ENCODE measurements at regions not wholly inside any gene's neighbourhood (a gene's known extent, or its start where the extent isn't known, plus 50 kb on each side); places are given as distances from the start of the nearest gene placed in this dataset.
A peak's percentile ranks its signal among the peaks of the same experiment; 100 is the strongest.

- Histone ChIP-seq H3K79me2 (ENCODE audit: control insufficient read depth, low read length) (no peaks in the 10 kb centered on the region), H3K36me3 (ENCODE audit: control insufficient read depth, low read length) (no peaks in the 10 kb centered on the region), H3K4me3 (ENCODE audit: low read length) (no peak overlapping the region), H3K9me2 (replicated peaks; ENCODE audit: control insufficient read depth, low read length) (no peaks in the 10 kb centered on the region), H3K27me3 (ENCODE audit: control insufficient read depth, low read length) (no peaks in the 10 kb centered on the region), H3K4me1 (ENCODE audit: control insufficient read depth, low read length) (no peaks in the 10 kb centered on the region), H4K20me1 (ENCODE audit: control insufficient read depth, insufficient read depth, low read depth, low read length) (no peaks in the 10 kb centered on the region), H3K4me2 (ENCODE audit: low read length) (no peak overlapping the region), H3F3A (ENCODE audit: control insufficient read depth, insufficient read depth) (no peaks in the 10 kb centered on the region), H3K9me3 (ENCODE audit: control insufficient read depth, insufficient read depth, low read length) (no peaks in the 10 kb centered on the region), H3K27ac (ENCODE audit: low read depth, low read length) (no peak overlapping the region)
- no peak for TF ChIP-seq CTCF (IDR thresholded peaks at IDR 0.05; ENCODE audit: low read depth, low read length, poor library complexity, severe bottlenecking)
- TF ChIP-seq EZH2phosphoT487 (IDR thresholded peaks at IDR 0.05; ENCODE audit: borderline replicate concordance, low read length), result no peak
These were observed 607.3 kb downstream of the ANKRD50 start for GRCh38 chr4:124105212-124105611.

GRCh38 chr4:124111411-124111810 lies 601.1 kb downstream of the ANKRD50 start:
- H3K79me2 ChIP-seq (ENCODE audit: control insufficient read depth, low read length), result no peaks in the 10 kb centered on the region
- no peaks in the 10 kb centered on the region for H3K36me3 ChIP-seq (ENCODE audit: control insufficient read depth, low read length)
- H3F3A ChIP-seq (ENCODE audit: control insufficient read depth, insufficient read depth), result no peaks in the 10 kb centered on the region
- H3K4me1 ChIP-seq (ENCODE audit: control insufficient read depth, low read length), result no peaks in the 10 kb centered on the region
- TF ChIP-seq EZH2phosphoT487 (IDR thresholded peaks at IDR 0.05; ENCODE audit: borderline replicate concordance, low read length), result no peak
- TF ChIP-seq CTCF (IDR thresholded peaks at IDR 0.05; ENCODE audit: low read depth, low read length, poor library complexity, severe bottlenecking), result no peak
- H3K4me2 ChIP-seq (ENCODE audit: low read length), result no peak overlapping the region
- H4K20me1 ChIP-seq (ENCODE audit: control insufficient read depth, insufficient read depth, low read depth, low read length), result no peaks in the 10 kb centered on the region
- no peak overlapping the region for H3K4me3 ChIP-seq (ENCODE audit: low read length)
- 0 out of 2 replicates have a peak, but pooled peaks cover 6% of the 10 kb centered on the region for H3K27me3 ChIP-seq (ENCODE audit: control insufficient read depth, low read length)
- H3K9me3 ChIP-seq (ENCODE audit: control insufficient read depth, insufficient read depth, low read length), result no peaks in the 10 kb centered on the region
- H3K27ac ChIP-seq (ENCODE audit: low read depth, low read length), result no peak overlapping the region
- no peaks in the 10 kb centered on the region for H3K9me2 ChIP-seq (replicated peaks; ENCODE audit: control insufficient read depth, low read length)

GRCh38 chr4:124111922-124112321 lies 600.6 kb downstream of the ANKRD50 start:
- Histone ChIP-seq H3F3A (ENCODE audit: control insufficient read depth, insufficient read depth) (no peaks in the 10 kb centered on the region), H3K9me2 (replicated peaks; ENCODE audit: control insufficient read depth, low read length) (no peaks in the 10 kb centered on the region), H3K36me3 (ENCODE audit: control insufficient read depth, low read length) (no peaks in the 10 kb centered on the region), H3K79me2 (ENCODE audit: control insufficient read depth, low read length) (no peaks in the 10 kb centered on the region), H3K4me1 (ENCODE audit: control insufficient read depth, low read length) (no peaks in the 10 kb centered on the region), H4K20me1 (ENCODE audit: control insufficient read depth, insufficient read depth, low read depth, low read length) (no peaks in the 10 kb centered on the region), H3K27ac (ENCODE audit: low read depth, low read length) (no peak overlapping the region), H3K9me3 (ENCODE audit: control insufficient read depth, insufficient read depth, low read length) (no peaks in the 10 kb centered on the region), H3K27me3 (ENCODE audit: control insufficient read depth, low read length) (0 out of 2 replicates have a peak, but pooled peaks cover 6% of the 10 kb centered on the region), H3K4me3 (ENCODE audit: low read length) (no peak overlapping the region), H3K4me2 (ENCODE audit: low read length) (no peak overlapping the region)
- TF ChIP-seq EZH2phosphoT487 (IDR thresholded peaks at IDR 0.05; ENCODE audit: borderline replicate concordance, low read length) (no peak), CTCF (IDR thresholded peaks at IDR 0.05; ENCODE audit: low read depth, low read length, poor library complexity, severe bottlenecking) (peak; percentile 58)

- H3K27ac ChIP-seq (ENCODE audit: low read depth, low read length), result no peak overlapping the region
- no peaks in the 10 kb centered on the region for H3K9me3 ChIP-seq (ENCODE audit: control insufficient read depth, insufficient read depth, low read length)
- H4K20me1 ChIP-seq (ENCODE audit: control insufficient read depth, insufficient read depth, low read depth, low read length), result no peaks in the 10 kb centered on the region
- H3K27me3 ChIP-seq (ENCODE audit: control insufficient read depth, low read length), result no peaks in the 10 kb centered on the region
- H3K4me1 ChIP-seq (ENCODE audit: control insufficient read depth, low read length), result no peaks in the 10 kb centered on the region
- no peak overlapping the region for H3K4me2 ChIP-seq (ENCODE audit: low read length)
- H3K9me2 ChIP-seq (replicated peaks; ENCODE audit: control insufficient read depth, low read length), result no peaks in the 10 kb centered on the region
- H3F3A ChIP-seq (ENCODE audit: control insufficient read depth, insufficient read depth), result no peaks in the 10 kb centered on the region
- H3K79me2 ChIP-seq (ENCODE audit: control insufficient read depth, low read length), result no peaks in the 10 kb centered on the region
- TF ChIP-seq EZH2phosphoT487 (IDR thresholded peaks at IDR 0.05; ENCODE audit: borderline replicate concordance, low read length) (no peak), CTCF (IDR thresholded peaks at IDR 0.05; ENCODE audit: low read depth, low read length, poor library complexity, severe bottlenecking) (no peak)
- no peaks in the 10 kb centered on the region for H3K36me3 ChIP-seq (ENCODE audit: control insufficient read depth, low read length)
- no peak overlapping the region for H3K4me3 ChIP-seq (ENCODE audit: low read length)
These were observed 594.5 kb downstream of the ANKRD50 start for GRCh38 chr4:124118061-124118460.

Measured in DOHH2 (cell line).